ENCODE measurements at regions not wholly inside any gene's neighbourhood (a gene's known extent, or its start where the extent isn't known, plus 50 kb on each side); places are given as distances from the start of the nearest gene placed in this dataset.

- intact Hi-C loops (cut with micrococcal nuclease): no loop called here
- no peak overlapping the region for H3K27ac ChIP-seq (ENCODE audit: low read length)
- H3K4me1 ChIP-seq (ENCODE audit: control insufficient read depth, insufficient read depth, low read length): no peaks in the 10 kb centered on the region
- no peak for TF ChIP-seq CTCF (IDR thresholded peaks at IDR 0.05)
- H3K4me3 ChIP-seq (ENCODE audit: low read length): no peak overlapping the region
- H3K4me1 Mint-ChIP-seq: no peaks in the 10 kb centered on the region
- no peaks in the 10 kb centered on the region for H3K27me3 ChIP-seq (ENCODE audit: control insufficient read depth, insufficient read depth, low read length)
- H3K27me3 Mint-ChIP-seq (ENCODE audit: low read depth in 2 of 2): no peaks in the 10 kb centered on the region
- no peaks in the 10 kb centered on the region for H3K36me3 ChIP-seq (ENCODE audit: control insufficient read depth, insufficient read depth, low read length)
- ATAC-seq (no peak), DNase-seq (no peak)
- no peaks in the 10 kb centered on the region for H3K36me3 Mint-ChIP-seq
- no peaks in the 10 kb centered on the region for H3K9me3 ChIP-seq (ENCODE audit: control insufficient read depth, insufficient read depth, low read length)
- no CpG with 5 or more reads among the region's 2 CpGs for WGBS (ENCODE audit: insufficient coverage)
- H3K27ac Mint-ChIP-seq: no peak overlapping the region
- no peak overlapping the region for H3K4me3 Mint-ChIP-seq
- peaks cover 7 to 8% of the 10 kb centered on the region in 2 donors for H3K9me3 Mint-ChIP-seq
Measured at GRCh38 chr20:6998909-6999308, 231.4 kb downstream of the BMP2 start.

GRCh38 chr20:6999381-6999780, 231.9 kb downstream of the BMP2 start:
- DNase-seq (no peak), ATAC-seq (no peak)
- Histone ChIP-seq H3K9me3 (ENCODE audit: control insufficient read depth, insufficient read depth, low read length) (no peaks in the 10 kb centered on the region), H3K4me3 (ENCODE audit: low read length) (no peak overlapping the region), H3K36me3 (ENCODE audit: control insufficient read depth, insufficient read depth, low read length) (no peaks in the 10 kb centered on the region), H3K27me3 (ENCODE audit: control insufficient read depth, insufficient read depth, low read length) (no peaks in the 10 kb centered on the region), H3K4me1 (ENCODE audit: control insufficient read depth, insufficient read depth, low read length) (no peaks in the 10 kb centered on the region), H3K27ac (ENCODE audit: low read length) (no peak overlapping the region)
- TF ChIP-seq CTCF (IDR thresholded peaks at IDR 0.05): no peak
- no peaks in the 10 kb centered on the region for H3K27me3 Mint-ChIP-seq (ENCODE audit: low read depth in 2 of 2)
- no peak overlapping the region for H3K4me3 Mint-ChIP-seq
- H3K9me3 Mint-ChIP-seq: peaks cover 3 to 6% of the 10 kb centered on the region in 2 donors
- no peaks in the 10 kb centered on the region for H3K4me1 Mint-ChIP-seq
- intact Hi-C loops (cut with micrococcal nuclease): no loop called here
- WGBS (ENCODE audit: insufficient coverage): 96% methylated on average over 6 of the region's 6 CpGs
- H3K27ac Mint-ChIP-seq: no peak overlapping the region
- no peaks in the 10 kb centered on the region for H3K36me3 Mint-ChIP-seq

GRCh38 chr20:7003598-7003997, 236.1 kb downstream of the BMP2 start:
- Mint-ChIP-seq H3K4me3 (no peak overlapping the region), H3K9me3 (peaks cover 3 to 6% of the 10 kb centered on the region in 2 donors), H3K4me1 (no peaks in the 10 kb centered on the region), H3K36me3 (no peaks in the 10 kb centered on the region), H3K27me3 (ENCODE audit: low read depth in 2 of 2) (no peaks in the 10 kb centered on the region), H3K27ac (no peak overlapping the region)
- no peak for TF ChIP-seq CTCF (IDR thresholded peaks at IDR 0.05)
- WGBS (ENCODE audit: insufficient coverage): 44% methylated on average over 1 of the region's 1 CpG
- intact Hi-C loops (cut with micrococcal nuclease): no loop called here
- DNase-seq (no peak), ATAC-seq (no peak)
- Histone ChIP-seq H3K4me3 (ENCODE audit: low read length) (no peak overlapping the region), H3K9me3 (ENCODE audit: control insufficient read depth, insufficient read depth, low read length) (no peaks in the 10 kb centered on the region), H3K27me3 (ENCODE audit: control insufficient read depth, insufficient read depth, low read length) (no peaks in the 10 kb centered on the region), H3K27ac (ENCODE audit: low read length) (no peak overlapping the region), H3K36me3 (ENCODE audit: control insufficient read depth, insufficient read depth, low read length) (no peaks in the 10 kb centered on the region), H3K4me1 (ENCODE audit: control insufficient read depth, insufficient read depth, low read length) (no peaks in the 10 kb centered on the region)

GRCh38 chr20:7004801-7005200, 237.3 kb downstream of the BMP2 start:
- H3K9me3 Mint-ChIP-seq: peaks cover 6 to 11% of the 10 kb centered on the region in 2 donors

More at GRCh38 chr20:7004801-7005200, 237.3 kb downstream of the BMP2 start:
- Histone ChIP-seq H3K4me3 (ENCODE audit: low read length) (no peak overlapping the region), H3K36me3 (ENCODE audit: control insufficient read depth, insufficient read depth, low read length) (no peaks in the 10 kb centered on the region), H3K9me3 (ENCODE audit: control insufficient read depth, insufficient read depth, low read length) (no peaks in the 10 kb centered on the region), H3K27me3 (ENCODE audit: control insufficient read depth, insufficient read depth, low read length) (no peaks in the 10 kb centered on the region), H3K27ac (ENCODE audit: low read length) (no peak overlapping the region), H3K4me1 (ENCODE audit: control insufficient read depth, insufficient read depth, low read length) (no peaks in the 10 kb centered on the region)
- Mint-ChIP-seq H3K4me1 (no peaks in the 10 kb centered on the region), H3K4me3 (no peak overlapping the region), H3K27ac (no peak overlapping the region), H3K27me3 (ENCODE audit: low read depth in 2 of 2) (no peaks in the 10 kb centered on the region), H3K36me3 (peaks cover 8% of the 10 kb centered on the region)
- 100% methylated on average over 1 of the region's 3 CpGs for WGBS (ENCODE audit: insufficient coverage)
- intact Hi-C loops (cut with micrococcal nuclease): no loop called here
- no peak for DNase-seq
- ATAC-seq: no peak
- TF ChIP-seq CTCF (IDR thresholded peaks at IDR 0.05): no peak

All from natural killer cell (primary cell).